ENCODE measurements at regions not wholly inside any gene's neighbourhood (a gene's known extent, or its start where the extent isn't known, plus 50 kb on each side); places are given as distances from the start of the nearest gene placed in this dataset.

GRCh38 chr4:91989914-91990313 is 313.9 kb upstream of the GRID2 start:
- 32 to 71% (median 49%) methylated on average over 2 of the region's 2 CpGs for WGBS, 5 donors
- DNase-seq = no peak
- intact Hi-C loops (cut with DNase I; ENCODE audit: low total_unique reads) = no loop called here
- Histone ChIP-seq H3K27ac (no peak overlapping the region), H3K4me3 (no peak overlapping the region), H3K36me3 (no peaks in the 10 kb centered on the region), H3K4me1 (no peaks in the 10 kb centered on the region), H3K9me3 (no peaks in the 10 kb centered on the region), H3K27me3 (replicated peaks in 1 of 7) (no peaks in the 10 kb centered on the region)
- no peak for TF ChIP-seq POLR2AphosphoS5 (IDR thresholded peaks at IDR 0.05)
- TF ChIP-seq CTCF (IDR thresholded peaks at IDR 0.05 in 8 of 11, conservative IDR thresholded peaks at IDR 0.05 in 3 of 11) = no peak
- no peak for TF ChIP-seq POLR2A (IDR thresholded peaks at IDR 0.05)

- DNase-seq = no peak
- Histone ChIP-seq H3K9me3 (no peaks in the 10 kb centered on the region), H3K27me3 (replicated peaks in 1 of 7) (no peaks in the 10 kb centered on the region), H3K4me1 (no peaks in the 10 kb centered on the region), H3K36me3 (no peaks in the 10 kb centered on the region), H3K4me3 (no peak overlapping the region), H3K27ac (no peak overlapping the region)
- intact Hi-C loops (cut with DNase I; ENCODE audit: low total_unique reads) = no loop called here
- WGBS, 5 donors = 48 to 63% (median 58%) methylated on average over 2 of the region's 2 CpGs
- no peak for TF ChIP-seq CTCF (IDR thresholded peaks at IDR 0.05 in 8 of 11, conservative IDR thresholded peaks at IDR 0.05 in 3 of 11)
These were observed 313.0 kb upstream of the GRID2 start for GRCh38 chr4:91990726-91991125.

DNA sequence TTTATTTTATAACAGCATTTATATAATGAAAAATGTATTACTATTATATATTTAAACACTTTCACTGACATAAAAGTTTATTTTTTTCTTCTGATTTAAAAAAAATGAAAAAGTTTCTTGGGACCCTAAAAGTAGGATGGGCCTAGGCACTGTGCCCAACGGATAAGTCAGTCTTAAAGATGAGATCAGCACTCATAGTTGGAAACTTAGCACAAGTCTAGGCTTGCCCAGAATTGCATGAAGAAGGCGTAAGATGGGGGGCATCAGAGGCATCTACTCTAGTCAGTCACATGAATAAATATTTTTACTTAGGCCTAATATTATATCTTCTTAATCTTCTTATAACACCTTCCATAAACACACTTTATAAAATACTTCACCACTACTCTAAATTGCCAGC is 306.7 kb upstream of the GRID2 start:
- DNase-seq = no peak
- no peak overlapping the region for H3K27ac ChIP-seq
- H3K27me3 ChIP-seq (replicated peaks in 1 of 7) = no peaks in the 10 kb centered on the region
- peaks cover 0 to 9% (median 0%) of the 10 kb centered on the region in 8 donors for H3K9me3 ChIP-seq
- H3K4me1 ChIP-seq = no peaks in the 10 kb centered on the region
- TF ChIP-seq CTCF (IDR thresholded peaks at IDR 0.05 in 8 of 11, conservative IDR thresholded peaks at IDR 0.05 in 3 of 11) = no peak
- TF ChIP-seq POLR2AphosphoS5 (IDR thresholded peaks at IDR 0.05) = no peak
- TF ChIP-seq POLR2A (IDR thresholded peaks at IDR 0.05) = no peak
- no peaks in the 10 kb centered on the region for H3K36me3 ChIP-seq
- H3K4me3 ChIP-seq = no peak overlapping the region
- 74 to 87% (median 78%) methylated on average over 2 of the region's 2 CpGs for WGBS, 5 donors
- intact Hi-C loops (cut with DNase I; ENCODE audit: low total_unique reads) = no loop called here

DNA sequence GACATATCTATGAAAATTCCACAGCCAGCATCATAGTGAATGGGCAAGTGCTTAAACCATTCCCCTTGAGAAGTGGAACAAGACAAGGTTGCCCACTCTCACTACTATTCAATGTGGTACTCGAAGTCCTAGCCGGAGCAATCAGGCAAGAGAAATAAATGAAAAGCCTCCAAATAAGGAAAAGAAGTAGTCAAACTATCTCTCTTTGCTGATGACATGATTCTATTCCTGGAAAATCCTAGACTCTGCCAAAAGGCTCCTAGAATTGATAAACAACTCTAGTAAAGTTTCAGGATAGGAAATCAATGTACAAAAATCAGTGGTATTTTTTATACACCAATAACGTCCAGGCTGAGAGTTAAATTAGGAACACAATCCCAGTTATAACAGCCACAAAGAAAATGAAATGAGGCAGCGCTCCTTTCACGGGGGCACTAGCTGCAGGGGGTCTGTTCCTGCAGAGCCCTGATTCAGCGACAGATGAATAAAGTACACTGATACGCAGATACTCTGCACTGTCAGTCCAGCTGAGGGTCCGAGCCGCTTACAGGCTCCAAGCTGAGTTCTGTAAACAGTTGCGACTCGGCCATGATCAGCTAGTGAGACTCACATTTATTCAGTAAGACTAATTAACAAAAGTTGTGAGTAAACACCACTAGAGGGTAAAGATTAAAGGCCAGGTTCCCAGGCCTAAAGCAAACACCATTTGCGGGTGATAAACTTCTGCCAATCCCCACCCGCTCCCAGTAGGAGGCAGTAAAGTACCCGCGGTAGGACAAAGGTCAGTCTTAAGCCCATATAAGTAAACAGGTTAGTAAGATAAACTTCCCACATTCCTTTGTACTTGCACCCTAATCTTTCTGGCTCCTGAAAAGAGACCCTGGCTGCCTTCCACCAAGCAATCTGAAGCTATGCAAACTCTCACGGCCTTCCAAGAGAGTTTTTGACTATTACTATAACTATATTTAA is 290.6 kb upstream of the GRID2 start:
- Histone ChIP-seq H3K9me3 (peaks cover 0 to 6% (median 0%) of the 10 kb centered on the region in 8 donors), H3K36me3 (no peaks in the 10 kb centered on the region), H3K27me3 (replicated peaks in 1 of 7) (no peaks in the 10 kb centered on the region), H3K4me1 (no peaks in the 10 kb centered on the region), H3K4me3 (no peak overlapping the region), H3K27ac (no peak overlapping the region)
- TF ChIP-seq CTCF (IDR thresholded peaks at IDR 0.05 in 8 of 11, conservative IDR thresholded peaks at IDR 0.05 in 3 of 11) = no peak
- TF ChIP-seq POLR2A (IDR thresholded peaks at IDR 0.05) = no peak
- DNase-seq = no peak
- intact Hi-C loops (cut with DNase I; ENCODE audit: low total_unique reads) = no loop called here
- WGBS, 5 donors = 49 to 57% (median 53%) methylated on average over 16 of the region's 16 CpGs

Data from spleen (tissue), 11 donors.